Endothelial cell (in vitro differentiated cells): ENCODE measurements at regions not wholly inside any gene's neighbourhood (a gene's known extent, or its start where the extent isn't known, plus 50 kb on each side); places are given as distances from the start of the nearest gene placed in this dataset.
A peak's percentile ranks its signal among the peaks of the same experiment; 100 is the strongest.

Source experiments
- DNase-seq: peaks from one replicate; pipeline ENCODE4 v3.0.0; 2021; ENCODE audit warnings: low spot score
- H3K27ac Mint-ChIP-seq: one replicate; pipeline ENCODE4 v1.8.0; 2021; ENCODE audit warnings: mixed read lengths, inconsistent platforms; ENCODE audit not compliant: unreplicated experiment
- H3K27me3 Mint-ChIP-seq: one replicate; pipeline ENCODE4 v1.8.0; 2021; ENCODE audit warnings: mild to moderate bottlenecking, moderate library complexity, mixed read lengths, inconsistent platforms; ENCODE audit not compliant: unreplicated experiment
- H3K36me3 Mint-ChIP-seq: one replicate; pipeline ENCODE4 v1.8.0; 2021; ENCODE audit warnings: mild to moderate bottlenecking, low read depth, mixed read lengths, inconsistent platforms; ENCODE audit not compliant: unreplicated experiment
- H3K4me1 Mint-ChIP-seq: one replicate; pipeline ENCODE4 v1.8.0; 2021; ENCODE audit warnings: mild to moderate bottlenecking, mixed read lengths, inconsistent platforms; ENCODE audit not compliant: unreplicated experiment
- H3K4me3 Mint-ChIP-seq: one replicate; pipeline ENCODE4 v1.8.0; 2021; ENCODE audit warnings: mild to moderate bottlenecking, mixed read lengths, inconsistent platforms; ENCODE audit not compliant: unreplicated experiment
- H3K9me3 Mint-ChIP-seq: one replicate; pipeline ENCODE4 v1.8.0; 2021; ENCODE audit warnings: mixed read lengths, inconsistent platforms; ENCODE audit not compliant: unreplicated experiment
- CTCF ChIP-seq: fragments of 200-600 bp; sonication (generic); IDR thresholded peaks from one replicate; pipeline ENCODE4 v1.5.0; 2021; ENCODE audit warnings: antibody characterized with exemption; ENCODE audit not compliant: unreplicated experiment

- no peak for DNase-seq
- no peak overlapping the region for H3K4me3 Mint-ChIP-seq
- peaks cover 7% of the 10 kb centered on the region for H3K4me1 Mint-ChIP-seq
- H3K27ac Mint-ChIP-seq, result no peak overlapping the region
- H3K9me3 Mint-ChIP-seq, result no peaks in the 10 kb centered on the region
- H3K36me3 Mint-ChIP-seq, result no peaks in the 10 kb centered on the region
- TF ChIP-seq CTCF, result no peak
- peaks cover 1% of the 10 kb centered on the region for H3K27me3 Mint-ChIP-seq
Measured at GRCh38 chr7:51450541-51450940, 133.9 kb upstream of the COBL start.

- H3K4me1 Mint-ChIP-seq, result peaks cover 2% of the 10 kb centered on the region
- no peak overlapping the region for H3K4me3 Mint-ChIP-seq
- no peak overlapping the region for H3K27ac Mint-ChIP-seq
- H3K27me3 Mint-ChIP-seq, result peaks cover 1% of the 10 kb centered on the region
- DNase-seq, result no peak
- H3K9me3 Mint-ChIP-seq, result no peaks in the 10 kb centered on the region
- no peak for TF ChIP-seq CTCF
- peaks cover 7% of the 10 kb centered on the region for H3K36me3 Mint-ChIP-seq
Measured at GRCh38 chr7:51446785-51447184, 130.2 kb upstream of the COBL start.

GRCh38 chr7:51446356-51446755 lies 129.7 kb upstream of the COBL start:
- peaks cover 7% of the 10 kb centered on the region for H3K36me3 Mint-ChIP-seq
- peaks cover 1% of the 10 kb centered on the region for H3K27me3 Mint-ChIP-seq
- H3K4me1 Mint-ChIP-seq, result peaks cover 2% of the 10 kb centered on the region
- no peak overlapping the region for H3K27ac Mint-ChIP-seq
- H3K4me3 Mint-ChIP-seq, result no peak overlapping the region
- TF ChIP-seq CTCF, result no peak
- DNase-seq, result no peak
- H3K9me3 Mint-ChIP-seq, result no peaks in the 10 kb centered on the region

- Mint-ChIP-seq H3K27me3 (peaks cover 1% of the 10 kb centered on the region), H3K4me1 (peaks cover 2% of the 10 kb centered on the region), H3K36me3 (peaks cover 7% of the 10 kb centered on the region), H3K4me3 (no peak overlapping the region), H3K9me3 (no peaks in the 10 kb centered on the region), H3K27ac (no peak overlapping the region)
- no peak for DNase-seq
- TF ChIP-seq CTCF, result no peak
Measured at GRCh38 chr7:51444936-51445335, 128.3 kb upstream of the COBL start.

GRCh38 chr7:51430480-51431086 lies 114.0 kb upstream of the COBL start:
- Mint-ChIP-seq H3K36me3 (peaks cover 4% of the 10 kb centered on the region), H3K27ac (no peak overlapping the region), H3K27me3 (peaks cover 2% of the 10 kb centered on the region), H3K4me1 (no peaks in the 10 kb centered on the region), H3K4me3 (no peak overlapping the region), H3K9me3 (no peaks in the 10 kb centered on the region)
- peak; percentile 86 for TF ChIP-seq CTCF
- DNase-seq, result peak; percentile 71
